Endodermal cell (in vitro differentiated cells): ENCODE measurements at regions not wholly inside any gene's neighbourhood (a gene's known extent, or its start where the extent isn't known, plus 50 kb on each side); places are given as distances from the start of the nearest gene placed in this dataset.

ENCODE experiments used
- DNase-seq: peaks from one replicate; pipeline ENCODE4 v3.0.0-alpha.2; 2017
- H3K27ac ChIP-seq: 2 replicates; pipeline ENCODE4 v1.5.1; 2013; ENCODE audit warnings: mild to moderate bottlenecking, low read depth, low read length, moderate library complexity
- H3K27me3 ChIP-seq: 2 replicates; pipeline ENCODE4 v1.6.1; 2013; ENCODE audit warnings: mild to moderate bottlenecking, low read length, moderate library complexity; ENCODE audit not compliant: insufficient read depth, control insufficient read depth, poor library complexity, severe bottlenecking
- H3K36me3 ChIP-seq: 2 replicates; pipeline ENCODE4 v1.7.0; 2013; ENCODE audit warnings: mild to moderate bottlenecking, low read length, moderate library complexity; ENCODE audit not compliant: control insufficient read depth, insufficient read depth
- H3K4me1 ChIP-seq: one replicate; pipeline ENCODE4 v1.7.0; 2013; ENCODE audit warnings: low read length; ENCODE audit not compliant: control insufficient read depth, insufficient read depth
- H3K4me3 ChIP-seq: 2 replicates; pipeline ENCODE4 v1.5.1; 2013; ENCODE audit warnings: mild to moderate bottlenecking, low read length, moderate library complexity
- H3K9ac ChIP-seq: 2 replicates; pipeline ENCODE4 v1.6.1; 2013; ENCODE audit warnings: mild to moderate bottlenecking, low read length, moderate library complexity; ENCODE audit not compliant: poor library complexity, severe bottlenecking; ENCODE audit errors: extremely low read depth
- H3K9me3 ChIP-seq: 2 replicates; pipeline ENCODE4 v1.6.1; 2013; ENCODE audit warnings: mild to moderate bottlenecking, low read length, moderate library complexity; ENCODE audit not compliant: control insufficient read depth
- H3K27ac Mint-ChIP-seq: 2 replicates; pipeline ENCODE4 v1.8.0; 2020; ENCODE audit warnings: mixed read lengths
- H3K27me3 Mint-ChIP-seq: 2 replicates; pipeline ENCODE4 v1.8.0; 2021; ENCODE audit warnings: mild to moderate bottlenecking, mixed read lengths; ENCODE audit not compliant: insufficient read depth
- H3K36me3 Mint-ChIP-seq: 2 replicates; pipeline ENCODE4 v1.8.0; 2020; ENCODE audit warnings: low read depth, mixed read lengths
- H3K4me1 Mint-ChIP-seq: 2 replicates; pipeline ENCODE4 v1.8.0; 2020; ENCODE audit warnings: mixed read lengths
- H3K4me3 Mint-ChIP-seq: 2 replicates; pipeline ENCODE4 v1.8.0; 2020; ENCODE audit warnings: mild to moderate bottlenecking, moderate library complexity, mixed read lengths
- H3K9me3 Mint-ChIP-seq: 2 replicates; pipeline ENCODE4 v1.8.0; 2020; ENCODE audit warnings: mild to moderate bottlenecking, mixed read lengths
- CTCF ChIP-seq: fragments of 200-600 bp; sonication (generic); conservative IDR thresholded peaks from 2 replicates; pipeline ENCODE4 v1.5.0; 2021; ENCODE audit warnings: antibody characterized with exemption, mild to moderate bottlenecking
- WGBS, 2 experiments: methylation state at CpG; one replicate each; pipeline versions ENCODE4 v1.1.5 to v1.1.7; 2013; ENCODE audit warnings: missing lambda C conversion rate in 2 of 2, mixed read lengths in 1 of 2; ENCODE audit not compliant: insufficient coverage in 1 of 2, insufficient read length in 1 of 2; 5-methylcytosine and 5-hydroxymethylcytosine counted together

GRCh38 chr6:15849395-15849794, 186.6 kb upstream of the DTNBP1 start:
- Mint-ChIP-seq H3K36me3 (no peaks in the 10 kb centered on the region), H3K27ac (no peak overlapping the region), H3K4me3 (no peak overlapping the region), H3K4me1 (peaks cover 5% of the 10 kb centered on the region), H3K27me3 (no peaks in the 10 kb centered on the region), H3K9me3 (no peaks in the 10 kb centered on the region)
- no peak overlapping the region for H3K27ac ChIP-seq
- H3K9me3 ChIP-seq, result peaks cover 3% of the 10 kb centered on the region
- no peak for TF ChIP-seq CTCF
- DNase-seq, result no peak
- no peak overlapping the region for H3K9ac ChIP-seq
- H3K4me3 ChIP-seq, result no peak overlapping the region
- WGBS, 2 experiments, result 94 to 95% methylated on average over 3 to 4 of the region's 4 CpGs
- no peaks in the 10 kb centered on the region for H3K4me1 ChIP-seq
- H3K27me3 ChIP-seq, result no peaks in the 10 kb centered on the region
- H3K36me3 ChIP-seq, result no peaks in the 10 kb centered on the region

GRCh38 chr6:15845492-15845891, 182.7 kb upstream of the DTNBP1 start:
- no peaks in the 10 kb centered on the region for H3K9me3 Mint-ChIP-seq
- H3K4me3 ChIP-seq, result no peak overlapping the region
- no peaks in the 10 kb centered on the region for H3K4me1 ChIP-seq
- WGBS, 2 experiments, result 77 to 85% methylated on average over 3 to 4 of the region's 4 CpGs
- no peak for TF ChIP-seq CTCF
- H3K9me3 ChIP-seq, result no peaks in the 10 kb centered on the region
- H3K27ac Mint-ChIP-seq, result no peak overlapping the region
- H3K27me3 ChIP-seq, result no peaks in the 10 kb centered on the region
- no peak overlapping the region for H3K9ac ChIP-seq
- H3K27me3 Mint-ChIP-seq, result no peaks in the 10 kb centered on the region
- no peak overlapping the region for H3K4me3 Mint-ChIP-seq
- H3K36me3 ChIP-seq, result no peaks in the 10 kb centered on the region
- H3K36me3 Mint-ChIP-seq, result no peaks in the 10 kb centered on the region
- no peak for DNase-seq
- peaks cover 26% of the 10 kb centered on the region for H3K4me1 Mint-ChIP-seq
- H3K27ac ChIP-seq, result no peak overlapping the region

GRCh38 chr6:15843764-15844163, 180.9 kb upstream of the DTNBP1 start:
- no peaks in the 10 kb centered on the region for H3K27me3 Mint-ChIP-seq
- DNase-seq, result no peak
- Histone ChIP-seq H3K9me3 (no peaks in the 10 kb centered on the region), H3K27ac (no peak overlapping the region), H3K36me3 (no peaks in the 10 kb centered on the region), H3K4me3 (no peak overlapping the region), H3K4me1 (no peaks in the 10 kb centered on the region), H3K9ac (no peak overlapping the region), H3K27me3 (no peaks in the 10 kb centered on the region)
- no peaks in the 10 kb centered on the region for H3K9me3 Mint-ChIP-seq
- H3K4me3 Mint-ChIP-seq, result no peak overlapping the region
- no peak overlapping the region for H3K27ac Mint-ChIP-seq
- TF ChIP-seq CTCF, result no peak
- H3K36me3 Mint-ChIP-seq, result no peaks in the 10 kb centered on the region
- peaks cover 26% of the 10 kb centered on the region for H3K4me1 Mint-ChIP-seq
